ENCODE measurements at regions not wholly inside any gene's neighbourhood (a gene's known extent, or its start where the extent isn't known, plus 50 kb on each side); places are given as distances from the start of the nearest gene placed in this dataset.

- H3K27ac ChIP-seq (ENCODE audit: low read length): no peak overlapping the region
- no peaks in the 10 kb centered on the region for H3K9me3 ChIP-seq (ENCODE audit: insufficient read depth, low read length, severe bottlenecking)
- H2AFZ ChIP-seq (ENCODE audit: low read depth, low read length): no peak overlapping the region
- H3K4me1 ChIP-seq (ENCODE audit: insufficient read depth, low read length): no peaks in the 10 kb centered on the region
- no peak overlapping the region for H3K4me3 ChIP-seq (ENCODE audit: low read depth in 1 of 2, low read length in 2 of 2)
- ATAC-seq (ENCODE audit: insufficient read depth, low read depth) (no peak), DNase-seq (no peak)
- H3K4me2 ChIP-seq (ENCODE audit: insufficient read depth, low read length): no peak overlapping the region
- TF ChIP-seq EZH2 (IDR thresholded peaks at IDR 0.05; ENCODE audit: borderline replicate concordance, low read depth, low read length, severe bottlenecking) (no peak), CTCF (IDR thresholded peaks at IDR 0.05; ENCODE audit: borderline replicate concordance, extremely low read depth, low read length, poor library complexity, severe bottlenecking) (no peak)
- no peaks in the 10 kb centered on the region for H3K36me3 ChIP-seq (ENCODE audit: insufficient read depth, low read length)
- H3K79me2 ChIP-seq (ENCODE audit: insufficient read depth, low read length): no peaks in the 10 kb centered on the region
- no peaks in the 10 kb centered on the region for H4K20me1 ChIP-seq (ENCODE audit: insufficient read depth, low read length)
- no peak overlapping the region for H3K9ac ChIP-seq (ENCODE audit: low read depth, low read length)
- H3K27me3 ChIP-seq (ENCODE audit: insufficient read depth, low read length, poor library complexity): no peaks in the 10 kb centered on the region
These were observed 123.9 kb upstream of the VSTM2B start for GRCh38 chr19:29401712-29402421.

GRCh38 chr19:29402563-29402962 is 123.2 kb upstream of the VSTM2B start:
- no peaks in the 10 kb centered on the region for H3K9me3 ChIP-seq (ENCODE audit: insufficient read depth, low read length, severe bottlenecking)
- no peaks in the 10 kb centered on the region for H3K27me3 ChIP-seq (ENCODE audit: insufficient read depth, low read length, poor library complexity)
- no peak for TF ChIP-seq CTCF (IDR thresholded peaks at IDR 0.05; ENCODE audit: borderline replicate concordance, extremely low read depth, low read length, poor library complexity, severe bottlenecking)
- no peak for TF ChIP-seq EZH2 (IDR thresholded peaks at IDR 0.05; ENCODE audit: borderline replicate concordance, low read depth, low read length, severe bottlenecking)
- no peaks in the 10 kb centered on the region for H3K4me1 ChIP-seq (ENCODE audit: insufficient read depth, low read length)
- H3K4me3 ChIP-seq (ENCODE audit: low read depth in 1 of 2, low read length in 2 of 2): no peak overlapping the region
- DNase-seq: no peak
- no peaks in the 10 kb centered on the region for H3K79me2 ChIP-seq (ENCODE audit: insufficient read depth, low read length)
- H3K9ac ChIP-seq (ENCODE audit: low read depth, low read length): no peak overlapping the region
- no peak overlapping the region for H2AFZ ChIP-seq (ENCODE audit: low read depth, low read length)
- no peak for ATAC-seq (ENCODE audit: insufficient read depth, low read depth)
- no peaks in the 10 kb centered on the region for H4K20me1 ChIP-seq (ENCODE audit: insufficient read depth, low read length)
- H3K27ac ChIP-seq (ENCODE audit: low read length): no peak overlapping the region
- H3K36me3 ChIP-seq (ENCODE audit: insufficient read depth, low read length): no peaks in the 10 kb centered on the region
- no peak overlapping the region for H3K4me2 ChIP-seq (ENCODE audit: insufficient read depth, low read length)

GRCh38 chr19:29404015-29404414 is 121.8 kb upstream of the VSTM2B start:
- ATAC-seq (ENCODE audit: insufficient read depth, low read depth) (no peak), DNase-seq (no peak)
- H2AFZ ChIP-seq (ENCODE audit: low read depth, low read length): no peak overlapping the region
- no peak overlapping the region for H3K4me3 ChIP-seq (ENCODE audit: low read depth in 1 of 2, low read length in 2 of 2)
- H3K27ac ChIP-seq (ENCODE audit: low read length): no peak overlapping the region
- TF ChIP-seq CTCF (IDR thresholded peaks at IDR 0.05; ENCODE audit: borderline replicate concordance, extremely low read depth, low read length, poor library complexity, severe bottlenecking) (no peak), EZH2 (IDR thresholded peaks at IDR 0.05; ENCODE audit: borderline replicate concordance, low read depth, low read length, severe bottlenecking) (no peak)
- no peaks in the 10 kb centered on the region for H3K4me1 ChIP-seq (ENCODE audit: insufficient read depth, low read length)
- H3K36me3 ChIP-seq (ENCODE audit: insufficient read depth, low read length): no peaks in the 10 kb centered on the region
- no peaks in the 10 kb centered on the region for H3K79me2 ChIP-seq (ENCODE audit: insufficient read depth, low read length)
- no peak overlapping the region for H3K9ac ChIP-seq (ENCODE audit: low read depth, low read length)
- H3K27me3 ChIP-seq (ENCODE audit: insufficient read depth, low read length, poor library complexity): no peaks in the 10 kb centered on the region
- no peaks in the 10 kb centered on the region for H3K9me3 ChIP-seq (ENCODE audit: insufficient read depth, low read length, severe bottlenecking)
- H4K20me1 ChIP-seq (ENCODE audit: insufficient read depth, low read length): no peaks in the 10 kb centered on the region
- no peak overlapping the region for H3K4me2 ChIP-seq (ENCODE audit: insufficient read depth, low read length)

All from DND-41 (cell line).